Activated T-helper 1 cell treated with anti-CD3 and anti-CD28 coated beads, Interleukin-12 subunit alpha, Interleukin-12 subunit beta, Interleukin-2, Interleukin-4 antibody, amounts not matched to agents 30 ng/mL and 10 ng/mL and 1 ng/mL, durations not matched to agents 14 hours and 24 hours and 36 hours (primary cell): ENCODE measurements at regions not wholly inside any gene's neighbourhood (a gene's known extent, or its start where the extent isn't known, plus 50 kb on each side); places are given as distances from the start of the nearest gene placed in this dataset.

Experiments used
- DNase-seq: peaks from one replicate; pipeline ENCODE4 v3.0.0; 2021; ENCODE audit warnings: low spot score
- H3K27ac Mint-ChIP-seq: one replicate; pipeline ENCODE4 v1.8.0; 2021; ENCODE audit warnings: mild to moderate bottlenecking, mixed read lengths
- H3K27me3 Mint-ChIP-seq: one replicate; pipeline ENCODE4 v1.8.0; 2022; ENCODE audit warnings: mild to moderate bottlenecking, moderate library complexity, mixed read lengths; ENCODE audit not compliant: insufficient read depth
- H3K36me3 Mint-ChIP-seq: one replicate; pipeline ENCODE4 v1.8.0; 2021; ENCODE audit warnings: low read depth, mixed read lengths
- H3K4me1 Mint-ChIP-seq: one replicate; pipeline ENCODE4 v1.8.0; 2021; ENCODE audit warnings: low read depth, mixed read lengths
- H3K4me3 Mint-ChIP-seq: one replicate; pipeline ENCODE4 v1.8.0; 2021; ENCODE audit warnings: mild to moderate bottlenecking, moderate library complexity, mixed read lengths
- H3K9me3 Mint-ChIP-seq: one replicate; pipeline ENCODE4 v1.8.0; 2021; ENCODE audit warnings: mixed read lengths
- intact Hi-C: fragments of 100-400 bp; cut with micrococcal nuclease; formaldehyde crosslinking; loops from one replicate; pipeline ENCODE4 v1.15.1; 2024

- Mint-ChIP-seq H3K9me3 (no peaks in the 10 kb centered on the region), H3K36me3 (no peaks in the 10 kb centered on the region), H3K4me1 (no peaks in the 10 kb centered on the region), H3K4me3 (no peak overlapping the region), H3K27me3 (peaks cover 2% of the 10 kb centered on the region), H3K27ac (no peak overlapping the region)
- DNase-seq: no peak
- intact Hi-C loops: no loop called here
These were observed 76.7 kb downstream of the TRIM29 start for GRCh38 chr11:120061036-120061760.

GRCh38 chr11:120060512-120060911 is 77.4 kb downstream of the TRIM29 start:
- no peaks in the 10 kb centered on the region for H3K36me3 Mint-ChIP-seq
- intact Hi-C loops: no loop called here
- H3K9me3 Mint-ChIP-seq: no peaks in the 10 kb centered on the region
- no peaks in the 10 kb centered on the region for H3K4me1 Mint-ChIP-seq
- peaks cover 3% of the 10 kb centered on the region for H3K27me3 Mint-ChIP-seq
- no peak for DNase-seq
- H3K4me3 Mint-ChIP-seq: no peak overlapping the region
- no peak overlapping the region for H3K27ac Mint-ChIP-seq

GRCh38 chr11:120058931-120059330 is 79.0 kb downstream of the TRIM29 start:
- no peaks in the 10 kb centered on the region for H3K36me3 Mint-ChIP-seq
- intact Hi-C loops: no loop called here
- H3K27me3 Mint-ChIP-seq: peaks cover 4% of the 10 kb centered on the region
- no peaks in the 10 kb centered on the region for H3K4me1 Mint-ChIP-seq
- no peak overlapping the region for H3K4me3 Mint-ChIP-seq
- H3K27ac Mint-ChIP-seq: no peak overlapping the region
- DNase-seq: no peak
- H3K9me3 Mint-ChIP-seq: no peaks in the 10 kb centered on the region

- Mint-ChIP-seq H3K36me3 (no peaks in the 10 kb centered on the region), H3K4me3 (no peak overlapping the region), H3K27ac (no peak overlapping the region), H3K9me3 (no peaks in the 10 kb centered on the region), H3K27me3 (peaks cover 8% of the 10 kb centered on the region), H3K4me1 (no peaks in the 10 kb centered on the region)
- intact Hi-C loops: no loop called here
- no peak for DNase-seq
These were observed 80.0 kb downstream of the TRIM29 start for GRCh38 chr11:120057595-120058581.

- intact Hi-C loops: no loop called here
- H3K36me3 Mint-ChIP-seq: no peaks in the 10 kb centered on the region
- H3K27ac Mint-ChIP-seq: no peak overlapping the region
- H3K9me3 Mint-ChIP-seq: no peaks in the 10 kb centered on the region
- DNase-seq: no peak
- no peaks in the 10 kb centered on the region for H3K4me1 Mint-ChIP-seq
- H3K27me3 Mint-ChIP-seq: peaks cover 8% of the 10 kb centered on the region
- no peak overlapping the region for H3K4me3 Mint-ChIP-seq
These were observed 80.9 kb downstream of the TRIM29 start for GRCh38 chr11:120057028-120057330.

- Mint-ChIP-seq H3K27ac (no peak overlapping the region), H3K4me1 (no peaks in the 10 kb centered on the region), H3K27me3 (peaks cover 8% of the 10 kb centered on the region), H3K9me3 (no peaks in the 10 kb centered on the region), H3K36me3 (no peaks in the 10 kb centered on the region), H3K4me3 (no peak overlapping the region)
- DNase-seq: no peak
- intact Hi-C loops: no loop called here
These were observed 81.4 kb downstream of the TRIM29 start for GRCh38 chr11:120056301-120057027.

- DNase-seq: no peak
- intact Hi-C loops: no loop called here
- H3K4me1 Mint-ChIP-seq: no peaks in the 10 kb centered on the region
- H3K27me3 Mint-ChIP-seq: peaks cover 8% of the 10 kb centered on the region
- no peak overlapping the region for H3K4me3 Mint-ChIP-seq
- H3K9me3 Mint-ChIP-seq: no peaks in the 10 kb centered on the region
- H3K27ac Mint-ChIP-seq: no peak overlapping the region
- no peaks in the 10 kb centered on the region for H3K36me3 Mint-ChIP-seq
These were observed 82.3 kb downstream of the TRIM29 start for GRCh38 chr11:120055646-120056045.

- no peaks in the 10 kb centered on the region for H3K9me3 Mint-ChIP-seq
- no peak for DNase-seq
- intact Hi-C loops: no loop called here
- no peak overlapping the region for H3K27ac Mint-ChIP-seq
- no peaks in the 10 kb centered on the region for H3K4me1 Mint-ChIP-seq
- H3K27me3 Mint-ChIP-seq: peaks cover 8% of the 10 kb centered on the region
- H3K4me3 Mint-ChIP-seq: no peak overlapping the region
- H3K36me3 Mint-ChIP-seq: no peaks in the 10 kb centered on the region
These were observed 83.2 kb downstream of the TRIM29 start for GRCh38 chr11:120054753-120055045.

GRCh38 chr11:120054016-120054752 is 83.7 kb downstream of the TRIM29 start:
- H3K4me1 Mint-ChIP-seq: no peaks in the 10 kb centered on the region
- intact Hi-C loops: no loop called here
- H3K27me3 Mint-ChIP-seq: peaks cover 8% of the 10 kb centered on the region
- no peak overlapping the region for H3K27ac Mint-ChIP-seq
- H3K36me3 Mint-ChIP-seq: no peaks in the 10 kb centered on the region
- no peaks in the 10 kb centered on the region for H3K9me3 Mint-ChIP-seq
- H3K4me3 Mint-ChIP-seq: no peak overlapping the region
- no peak for DNase-seq

GRCh38 chr11:120052196-120052775 is 85.6 kb downstream of the TRIM29 start:
- H3K4me1 Mint-ChIP-seq: no peaks in the 10 kb centered on the region
- peaks cover 8% of the 10 kb centered on the region for H3K27me3 Mint-ChIP-seq
- H3K27ac Mint-ChIP-seq: no peak overlapping the region
- intact Hi-C loops: no loop called here
- no peak overlapping the region for H3K4me3 Mint-ChIP-seq
- DNase-seq: no peak
- H3K9me3 Mint-ChIP-seq: peaks cover 7% of the 10 kb centered on the region
- no peaks in the 10 kb centered on the region for H3K36me3 Mint-ChIP-seq

GRCh38 chr11:120044011-120044675 is 93.8 kb downstream of the TRIM29 start:
- H3K9me3 Mint-ChIP-seq: peaks cover 22% of the 10 kb centered on the region
- H3K4me3 Mint-ChIP-seq: no peak overlapping the region
- H3K4me1 Mint-ChIP-seq: no peaks in the 10 kb centered on the region
- peaks cover 3% of the 10 kb centered on the region for H3K27me3 Mint-ChIP-seq
- DNase-seq: no peak
- H3K27ac Mint-ChIP-seq: no peak overlapping the region
- H3K36me3 Mint-ChIP-seq: no peaks in the 10 kb centered on the region
- intact Hi-C loops: no loop called here

- DNase-seq: no peak
- H3K36me3 Mint-ChIP-seq: no peaks in the 10 kb centered on the region
- H3K4me3 Mint-ChIP-seq: no peak overlapping the region
- H3K9me3 Mint-ChIP-seq: peaks cover 22% of the 10 kb centered on the region
- H3K27me3 Mint-ChIP-seq: peaks cover 3% of the 10 kb centered on the region
- intact Hi-C loops: no loop called here
- H3K4me1 Mint-ChIP-seq: no peaks in the 10 kb centered on the region
- no peak overlapping the region for H3K27ac Mint-ChIP-seq
These were observed 94.5 kb downstream of the TRIM29 start for GRCh38 chr11:120043328-120043945.
